B cell (primary cell): ENCODE measurements at regions not wholly inside any gene's neighbourhood (a gene's known extent, or its start where the extent isn't known, plus 50 kb on each side); places are given as distances from the start of the nearest gene placed in this dataset.

Experiments used
- ATAC-seq: fragments of 200-7000 bp; cut with Tn5 transposase; one replicate; pipeline ENCODE4 v1.10.0; 2021; ENCODE audit warnings: low read depth, mild to moderate bottlenecking, moderate number of reproducible peaks, moderate library complexity
- CTCF ChIA-PET: fragments of 350-600 bp; sonication (Branson Sonifier 250); formaldehyde crosslinking; loops from one replicate; lab custom pipeline; 2021; ENCODE audit warnings: antibody characterized with exemption, inconsistent platforms; lab: Charles Lee
- POLR2A ChIA-PET: fragments of 350-600 bp; sonication (Branson Sonifier 250); formaldehyde crosslinking; loops from one replicate; lab custom pipeline; 2021; ENCODE audit warnings: antibody characterized with exemption; lab: Charles Lee
- DNase-seq: peaks from one replicate; pipeline ENCODE4 v3.0.0; 2013
- H2AFZ ChIP-seq: 2 replicates; pipeline ENCODE4 v1.6.1; 2012; ENCODE audit warnings: mild to moderate bottlenecking, low read depth, low read length; ENCODE audit not compliant: insufficient read depth, poor library complexity, severe bottlenecking
- H3K27ac ChIP-seq, 2 donors: 1 replicate in 1 of 2; 2 replicates in 1 of 2; pipeline ENCODE4 v1.5.1; 2012 to 2013; ENCODE audit warnings: low read length in 2 of 2, mild to moderate bottlenecking in 2 of 2, moderate library complexity in 1 of 2
- H3K27me3 ChIP-seq, 4 experiments: fragments of 200-600 bp in 1 of 4; sonication (generic) in 1 of 4; replicated peaks in 1 of 4; 1 replicate in 2 of 4; 2 replicates in 2 of 4; pipeline versions ENCODE4 v1.6.1 to v1.7.0; 2013 to 2016; ENCODE audit warnings: low read length in 3 of 4, mild to moderate bottlenecking in 2 of 4, mixed read lengths in 1 of 4, moderate library complexity in 1 of 4; ENCODE audit not compliant: insufficient read depth in 4 of 4, control insufficient read depth in 3 of 4; ENCODE audit errors: control extremely low read depth in 1 of 4
- H3K36me3 ChIP-seq, 2 experiments: replicated peaks in 1 of 2; 1 replicate in 1 of 2; 2 replicates in 1 of 2; pipeline versions ENCODE4 v1.6.1 to v1.7.1; 2013; ENCODE audit warnings: low read length in 1 of 2; ENCODE audit not compliant: insufficient read depth in 2 of 2, control insufficient read depth in 1 of 2; ENCODE audit errors: control extremely low read depth in 1 of 2, extremely low read depth in 1 of 2
- H3K4me1 ChIP-seq, 2 donors: fragments of 200-600 bp in 1 of 2; sonication (generic) in 1 of 2; 1 replicate in 1 of 2; 2 replicates in 1 of 2; pipeline versions ENCODE4 v1.5.1 to v1.6.1; 2013 to 2017; ENCODE audit warnings: low read length in 2 of 2; ENCODE audit not compliant: control insufficient read depth in 2 of 2, insufficient read depth in 2 of 2
- H3K4me2 ChIP-seq: replicated peaks from 2 replicates; pipeline ENCODE3; 2012; ENCODE audit warnings: mild to moderate bottlenecking, low read depth, low read length; ENCODE audit not compliant: poor library complexity, severe bottlenecking
- H3K4me3 ChIP-seq, 5 experiments: fragments of 200-600 bp in 1 of 5; sonication (generic) in 1 of 5; 1 replicate in 3 of 5; 2 replicates in 2 of 5; pipeline versions ENCODE4 v1.5.1 to v1.7.0; 2011 to 2016; ENCODE audit warnings: low read length in 4 of 5, mild to moderate bottlenecking in 4 of 5, low read depth in 2 of 5, control low read depth in 1 of 5, moderate library complexity in 1 of 5; ENCODE audit not compliant: insufficient read depth in 1 of 5; ENCODE audit errors: control extremely low read depth in 1 of 5, extremely low read depth in 1 of 5
- H3K79me2 ChIP-seq: fragments of 200-600 bp; sonication (generic); one replicate; pipeline ENCODE4 v1.6.0; 2016; ENCODE audit warnings: low read length; ENCODE audit not compliant: control insufficient read depth, insufficient read depth
- H3K9ac ChIP-seq: fragments of 200-600 bp; sonication (generic); 2 replicates; pipeline ENCODE4 v1.6.1; 2017; ENCODE audit warnings: mild to moderate bottlenecking, low read length, moderate library complexity
- H3K9me3 ChIP-seq, 3 donors: one replicate each; pipeline versions ENCODE4 v1.6.1 to v1.7.1; 2013; ENCODE audit warnings: low read length in 2 of 3; ENCODE audit not compliant: control insufficient read depth in 2 of 3, insufficient read depth in 1 of 3; ENCODE audit errors: control extremely low read depth in 1 of 3
- H4K20me1 ChIP-seq: 2 replicates; pipeline ENCODE4 v1.6.0; 2012; ENCODE audit warnings: mild to moderate bottlenecking, low read length; ENCODE audit not compliant: insufficient read depth, control insufficient read depth, poor library complexity, severe bottlenecking
- H3K27ac Mint-ChIP-seq: one replicate; pipeline ENCODE4 v1.8.0; 2021; ENCODE audit warnings: mixed read lengths
- H3K27me3 Mint-ChIP-seq: one replicate; pipeline ENCODE4 v1.8.0; 2021; ENCODE audit warnings: mixed read lengths
- H3K4me1 Mint-ChIP-seq: one replicate; pipeline ENCODE4 v1.8.0; 2021; ENCODE audit warnings: mixed read lengths
- H3K4me3 Mint-ChIP-seq: one replicate; pipeline ENCODE4 v1.8.0; 2021; ENCODE audit warnings: mixed read lengths
- H3K9me3 Mint-ChIP-seq: one replicate; pipeline ENCODE4 v1.8.0; 2022; ENCODE audit warnings: mixed read lengths; ENCODE audit not compliant: insufficient read depth
- CTCF ChIP-seq: fragments of 200-600 bp; IDR thresholded peaks from one replicate; pipeline ENCODE4 v1.8.0; 2022; ENCODE audit warnings: antibody characterized with exemption, mild to moderate bottlenecking
- EZH2 ChIP-seq: IDR thresholded peaks from 2 replicates; pipeline ENCODE4 v1.6.1; 2012; ENCODE audit warnings: borderline replicate concordance, low read depth, mild to moderate bottlenecking, moderate library complexity, low read length; ENCODE audit not compliant: insufficient read depth, poor library complexity, severe bottlenecking
- WGBS: methylation state at CpG from one replicate; pipeline ENCODE4 v1.1.5; 2013; ENCODE audit warnings: missing lambda C conversion rate; ENCODE audit not compliant: insufficient coverage; 5-methylcytosine and 5-hydroxymethylcytosine counted together
- intact Hi-C: fragments of 100-400 bp; cut with micrococcal nuclease; formaldehyde crosslinking; loops from one replicate; pipeline ENCODE4 v1.10.0; 2022

DNA sequence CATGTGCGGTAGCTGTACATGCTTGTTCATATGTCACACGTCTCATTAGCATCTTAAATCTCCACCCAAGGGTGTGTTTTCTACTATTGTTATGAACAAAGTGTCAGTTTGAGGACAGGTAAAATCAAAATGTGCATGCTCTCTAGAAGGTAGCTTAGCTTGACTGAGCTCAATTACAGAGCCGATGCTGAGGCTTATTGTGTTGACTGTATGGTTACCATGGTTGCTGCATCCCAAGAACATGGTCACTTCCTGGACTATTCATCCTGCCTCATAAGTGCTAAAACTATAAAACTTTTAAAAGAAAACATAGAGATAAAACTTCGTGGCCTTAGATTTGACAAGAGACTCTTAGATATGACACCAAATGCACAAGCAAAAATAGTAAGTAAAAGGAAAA, 426.1 kb upstream of the CTNND2 start:
- WGBS: no CpG with 5 or more reads among the region's 4 CpGs
- Histone ChIP-seq H3K79me2 (no peaks in the 10 kb centered on the region), H2AFZ (no peak overlapping the region), H3K9me3 (peaks cover 0 to 4% (median 0%) of the 10 kb centered on the region in 3 donors), H4K20me1 (no peaks in the 10 kb centered on the region), H3K36me3 (no peaks in the 10 kb centered on the region), H3K4me3 (no peak overlapping the region), H3K4me1 (no peaks in the 10 kb centered on the region), H3K9ac (no peak overlapping the region), H3K27me3 (no peaks in the 10 kb centered on the region), H3K27ac (no peak overlapping the region), H3K4me2 (no peak overlapping the region)
- intact Hi-C loops: no loop called here
- DNase-seq (no peak), ATAC-seq (no peak)
- no peak overlapping the region for H3K27ac Mint-ChIP-seq
- H3K27me3 Mint-ChIP-seq: no peaks in the 10 kb centered on the region
- ChIA-PET POLR2A (no interaction called here), CTCF (no interaction called here)
- H3K4me3 Mint-ChIP-seq: no peak overlapping the region
- TF ChIP-seq CTCF (no peak), EZH2 (no peak)
- no peaks in the 10 kb centered on the region for H3K4me1 Mint-ChIP-seq
- H3K9me3 Mint-ChIP-seq: peaks cover 7% of the 10 kb centered on the region

GRCh38 chr5:12323637-12324229, 419.5 kb upstream of the CTNND2 start:
- intact Hi-C loops: no loop called here
- no peak for DNase-seq
- ATAC-seq: no peak
- no peaks in the 10 kb centered on the region for H3K27me3 Mint-ChIP-seq
- no peak overlapping the region for H3K27ac Mint-ChIP-seq
- H3K36me3 ChIP-seq: no peaks in the 10 kb centered on the region
- H3K4me3 Mint-ChIP-seq: no peak overlapping the region
- H3K4me3 ChIP-seq: no peak overlapping the region
- H3K79me2 ChIP-seq: no peaks in the 10 kb centered on the region
- ChIA-PET POLR2A (no interaction called here), CTCF (no interaction called here)
- TF ChIP-seq CTCF (no peak), EZH2 (no peak)
- no peak overlapping the region for H3K4me2 ChIP-seq
- H3K27ac ChIP-seq: no peak overlapping the region
- no peaks in the 10 kb centered on the region for H3K4me1 Mint-ChIP-seq
- no peaks in the 10 kb centered on the region for H3K4me1 ChIP-seq
- H3K9ac ChIP-seq: no peak overlapping the region
- no peaks in the 10 kb centered on the region for H3K27me3 ChIP-seq
- 83% methylated on average over 7 of the region's 7 CpGs for WGBS
- H2AFZ ChIP-seq: no peak overlapping the region
- H3K9me3 ChIP-seq: peaks cover 0 to 7% (median 0%) of the 10 kb centered on the region in 3 donors
- H3K9me3 Mint-ChIP-seq: peaks cover 14% of the 10 kb centered on the region
- H4K20me1 ChIP-seq: no peaks in the 10 kb centered on the region
